Ovary (tissue), 3 donors: ENCODE measurements at regions not wholly inside any gene's neighbourhood (a gene's known extent, or its start where the extent isn't known, plus 50 kb on each side); places are given as distances from the start of the nearest gene placed in this dataset.

ENCODE experiments used
- CTCF ChIP-seq, 3 donors: fragments of 450-650 bp in 2 of 3; fragments of 200-600 bp in 1 of 3; IDR thresholded peaks; one replicate each; pipeline versions ENCODE4 v1.5.1 to v1.8.0; 2016 to 2022; ENCODE audit warnings: antibody characterized with exemption in 3 of 3, mild to moderate bottlenecking in 1 of 3
- EP300 ChIP-seq: sonication (generic); formaldehyde crosslinking; IDR thresholded peaks from one replicate; pipeline ENCODE4 v1.6.1; 2017; ENCODE audit warnings: antibody characterized with exemption
- POLR2A ChIP-seq: fragments of 450-650 bp; IDR thresholded peaks from one replicate; pipeline ENCODE4 v1.6.1; 2017; ENCODE audit warnings: antibody characterized with exemption, mild to moderate bottlenecking, moderate library complexity
- donor health status: DM: no; HTN: no; CAD: no.

GRCh38 chr10:76729346-76729745, 908.3 kb downstream of the KCNMA1 start:
- TF ChIP-seq CTCF (IDR thresholded peaks at IDR 0.05), result no peak
- TF ChIP-seq EP300, result no peak
- no peak for TF ChIP-seq POLR2A
